Subcutaneous abdominal adipose tissue (tissue), 5 donors: ENCODE measurements at regions not wholly inside any gene's neighbourhood (a gene's known extent, or its start where the extent isn't known, plus 50 kb on each side); places are given as distances from the start of the nearest gene placed in this dataset.

Source experiments
- H3K27ac ChIP-seq: one replicate; pipeline ENCODE4 v1.7.0; 2013; ENCODE audit warnings: low read depth, mild to moderate bottlenecking, inconsistent platforms, low read length, moderate library complexity
- H3K27me3 ChIP-seq, 5 donors: one replicate each; pipeline ENCODE4 v1.7.0; 2013; ENCODE audit warnings: low read length in 5 of 5, inconsistent platforms in 1 of 5; ENCODE audit not compliant: control insufficient read depth in 5 of 5, insufficient read depth in 4 of 5
- H3K36me3 ChIP-seq, 5 donors: one replicate each; pipeline ENCODE4 v1.7.0; 2013; ENCODE audit warnings: low read length in 5 of 5; ENCODE audit not compliant: control insufficient read depth in 5 of 5, insufficient read depth in 5 of 5
- H3K4me1 ChIP-seq, 5 donors: one replicate each; pipeline ENCODE4 v1.7.0; 2013; ENCODE audit warnings: low read length in 5 of 5, mild to moderate bottlenecking in 3 of 5, moderate library complexity in 1 of 5; ENCODE audit not compliant: control insufficient read depth in 5 of 5, insufficient read depth in 5 of 5
- H3K4me3 ChIP-seq, 5 donors: one replicate each; pipeline ENCODE4 v1.7.0; 2013; ENCODE audit warnings: low read length in 5 of 5, low read depth in 1 of 5
- H3K9ac ChIP-seq, 5 donors: one replicate each; pipeline ENCODE4 v1.7.0; 2013; ENCODE audit warnings: low read length in 5 of 5, mild to moderate bottlenecking in 4 of 5, moderate library complexity in 3 of 5
- H3K9me3 ChIP-seq, 5 donors: one replicate each; pipeline ENCODE4 v1.7.0; 2013; ENCODE audit warnings: low read length in 5 of 5; ENCODE audit not compliant: control insufficient read depth in 5 of 5
- donor health status: healthy.
- donor health status: healthy.
- donor health status: healthy.
- donor health status: healthy.
- donor health status: healthy.

- Histone ChIP-seq H3K27ac (no peak overlapping the region), H3K36me3 (no peaks in the 10 kb centered on the region), H3K4me3 (no peak overlapping the region), H3K9ac (no peak overlapping the region), H3K27me3 (no peaks in the 10 kb centered on the region), H3K4me1 (no peaks in the 10 kb centered on the region), H3K9me3 (no peaks in the 10 kb centered on the region)
Observed at GRCh38 chr5:30034870-30035269, 1158.6 kb upstream of the CDH6 start.

- H3K4me3 ChIP-seq, result no peak overlapping the region
Observed at GRCh38 chr5:30030101-30030500, 1163.4 kb upstream of the CDH6 start.

GRCh38 chr5:30001826-30002225 lies 1191.7 kb upstream of the CDH6 start:
- Histone ChIP-seq H3K27me3 (no peaks in the 10 kb centered on the region), H3K36me3 (no peaks in the 10 kb centered on the region), H3K9ac (no peak overlapping the region), H3K4me3 (no peak overlapping the region), H3K4me1 (no peaks in the 10 kb centered on the region), H3K27ac (no peak overlapping the region), H3K9me3 (no peaks in the 10 kb centered on the region)

More at GRCh38 chr5:30030101-30030500, 1163.4 kb upstream of the CDH6 start:
- H3K27ac ChIP-seq, result no peak overlapping the region
- H3K36me3 ChIP-seq, result no peaks in the 10 kb centered on the region
- H3K9me3 ChIP-seq, result no peaks in the 10 kb centered on the region
- no peaks in the 10 kb centered on the region for H3K4me1 ChIP-seq
- no peaks in the 10 kb centered on the region for H3K27me3 ChIP-seq
- no peak overlapping the region for H3K9ac ChIP-seq

- no peak overlapping the region for H3K27ac ChIP-seq
- H3K36me3 ChIP-seq, result no peaks in the 10 kb centered on the region
- H3K9me3 ChIP-seq, result no peaks in the 10 kb centered on the region
- H3K4me1 ChIP-seq, result no peaks in the 10 kb centered on the region
- H3K4me3 ChIP-seq, result no peak overlapping the region
- no peaks in the 10 kb centered on the region for H3K27me3 ChIP-seq
- no peak overlapping the region for H3K9ac ChIP-seq
Observed at GRCh38 chr5:30000231-30000630, 1193.3 kb upstream of the CDH6 start.

- Histone ChIP-seq H3K9ac (no peak overlapping the region), H3K9me3 (no peaks in the 10 kb centered on the region), H3K27me3 (no peaks in the 10 kb centered on the region), H3K27ac (no peak overlapping the region), H3K4me1 (no peaks in the 10 kb centered on the region), H3K4me3 (no peak overlapping the region), H3K36me3 (no peaks in the 10 kb centered on the region)
Observed at GRCh38 chr5:29995154-29995553, 1198.3 kb upstream of the CDH6 start.

- Histone ChIP-seq H3K36me3 (no peaks in the 10 kb centered on the region), H3K4me3 (no peak overlapping the region), H3K9ac (no peak overlapping the region), H3K27ac (no peak overlapping the region), H3K27me3 (no peaks in the 10 kb centered on the region), H3K9me3 (no peaks in the 10 kb centered on the region), H3K4me1 (no peaks in the 10 kb centered on the region)
Observed at GRCh38 chr5:29994519-29994918, 1199.0 kb upstream of the CDH6 start.

GRCh38 chr5:29993286-29993685 lies 1200.2 kb upstream of the CDH6 start:
- Histone ChIP-seq H3K4me3 (no peak overlapping the region), H3K4me1 (no peaks in the 10 kb centered on the region), H3K36me3 (no peaks in the 10 kb centered on the region), H3K9me3 (no peaks in the 10 kb centered on the region), H3K27me3 (no peaks in the 10 kb centered on the region), H3K27ac (no peak overlapping the region), H3K9ac (no peak overlapping the region)

- no peaks in the 10 kb centered on the region for H3K4me1 ChIP-seq
- H3K9ac ChIP-seq, result no peak overlapping the region
- no peaks in the 10 kb centered on the region for H3K9me3 ChIP-seq
- H3K27ac ChIP-seq, result no peak overlapping the region
- no peaks in the 10 kb centered on the region for H3K27me3 ChIP-seq
- H3K4me3 ChIP-seq, result no peak overlapping the region
- H3K36me3 ChIP-seq, result no peaks in the 10 kb centered on the region
Observed at GRCh38 chr5:29992248-29992647, 1201.2 kb upstream of the CDH6 start.

GRCh38 chr5:29990681-29991080 lies 1202.8 kb upstream of the CDH6 start:
- H3K27ac ChIP-seq, result no peak overlapping the region
- H3K4me1 ChIP-seq, result no peaks in the 10 kb centered on the region
- no peaks in the 10 kb centered on the region for H3K9me3 ChIP-seq
- no peak overlapping the region for H3K4me3 ChIP-seq
- H3K27me3 ChIP-seq, result no peaks in the 10 kb centered on the region
- no peaks in the 10 kb centered on the region for H3K36me3 ChIP-seq
- no peak overlapping the region for H3K9ac ChIP-seq

- Histone ChIP-seq H3K36me3 (no peaks in the 10 kb centered on the region), H3K27me3 (no peaks in the 10 kb centered on the region), H3K9ac (no peak overlapping the region), H3K4me1 (no peaks in the 10 kb centered on the region), H3K27ac (no peak overlapping the region), H3K4me3 (no peak overlapping the region), H3K9me3 (no peaks in the 10 kb centered on the region)
Observed at GRCh38 chr5:29984156-29984540, 1209.3 kb upstream of the CDH6 start.

GRCh38 chr5:29983528-29984155 lies 1209.8 kb upstream of the CDH6 start:
- no peak overlapping the region for H3K9ac ChIP-seq
- H3K36me3 ChIP-seq, result no peaks in the 10 kb centered on the region
- H3K4me3 ChIP-seq, result no peak overlapping the region
- no peaks in the 10 kb centered on the region for H3K9me3 ChIP-seq
- no peak overlapping the region for H3K27ac ChIP-seq
- no peaks in the 10 kb centered on the region for H3K4me1 ChIP-seq
- H3K27me3 ChIP-seq, result no peaks in the 10 kb centered on the region
